ENCODE measurements at regions not wholly inside any gene's neighbourhood (a gene's known extent, or its start where the extent isn't known, plus 50 kb on each side); places are given as distances from the start of the nearest gene placed in this dataset.

GRCh38 chr2:64751286-64752260 is 97.9 kb upstream of the SERTAD2 start (continued):
- TF ChIP-seq NR3C1 (CRISPR knock-in tag; conservative IDR thresholded peaks at IDR 0.05; ENCODE audit: low read depth): no peak
- no peak for TF ChIP-seq ZNF232 (CRISPR knock-in tag; IDR thresholded peaks at IDR 0.05)
- no peak for TF ChIP-seq ZNF416 (CRISPR knock-in tag; IDR thresholded peaks at IDR 0.05)
- peak; percentile 92 for TF ChIP-seq NFYB (CRISPR knock-in tag; conservative IDR thresholded peaks at IDR 0.05; ENCODE audit: low read depth)
- TF ChIP-seq ATF1 (CRISPR knock-in tag; IDR thresholded peaks at IDR 0.05): no peak
- no peak for TF ChIP-seq RORB (CRISPR knock-in tag; IDR thresholded peaks at IDR 0.05)

GRCh38 chr2:64753399-64753798 is 99.7 kb upstream of the SERTAD2 start:
- no peak for DNase-seq (ENCODE audit: low spot score)
- peaks cover 15% of the 10 kb centered on the region for H3K4me1 Mint-ChIP-seq
- peaks cover 12% of the 10 kb centered on the region for H3K9me3 Mint-ChIP-seq
- peaks cover 23% of the 10 kb centered on the region for H3K27me3 Mint-ChIP-seq (ENCODE audit: low read depth)
- ChIA-PET POLR2A (no interaction called here), CTCF (no interaction called here)
- 0 out of 2 replicates have a peak, but pooled peaks cover 4% of the 10 kb centered on the region for H3K36me3 Mint-ChIP-seq
- no peak overlapping the region for H3K4me3 Mint-ChIP-seq
- no peak for ATAC-seq
- no peak overlapping the region for H3K27ac Mint-ChIP-seq
- TF ChIP-seq SMAD4 (CRISPR knock-in tag; IDR thresholded peaks at IDR 0.05): no peak
- no peak for TF ChIP-seq ERG (CRISPR knock-in tag; IDR thresholded peaks at IDR 0.05)
- TF ChIP-seq USF1 (CRISPR knock-in tag; IDR thresholded peaks at IDR 0.05): no peak
- no peak for TF ChIP-seq ZNF232 (CRISPR knock-in tag; IDR thresholded peaks at IDR 0.05)
- no peak for TF ChIP-seq ATF1 (CRISPR knock-in tag; IDR thresholded peaks at IDR 0.05)

GRCh38 chr2:64754570-64754969 is 100.9 kb upstream of the SERTAD2 start:
- DNase-seq (ENCODE audit: low spot score) (no peak), ATAC-seq (no peak)
- Mint-ChIP-seq H3K36me3 (0 out of 2 replicates have a peak, but pooled peaks cover 4% of the 10 kb centered on the region), H3K9me3 (peaks cover 12% of the 10 kb centered on the region), H3K4me3 (no peak overlapping the region), H3K27me3 (ENCODE audit: low read depth) (peaks cover 14% of the 10 kb centered on the region), H3K27ac (no peak overlapping the region), H3K4me1 (peaks cover 11% of the 10 kb centered on the region)
- ChIA-PET POLR2A (no interaction called here), CTCF (no interaction called here)
- TF ChIP-seq PRDM15 (CRISPR knock-in tag; IDR thresholded peaks at IDR 0.05) (no peak), TEAD1 (CRISPR knock-in tag; IDR thresholded peaks at IDR 0.05) (no peak), NR2C2 (CRISPR knock-in tag; IDR thresholded peaks at IDR 0.05) (no peak), CREM (CRISPR knock-in tag; IDR thresholded peaks at IDR 0.05) (no peak), ARID4B (CRISPR knock-in tag; IDR thresholded peaks at IDR 0.05; ENCODE audit: borderline replicate concordance) (no peak), IRF2 (CRISPR knock-in tag; IDR thresholded peaks at IDR 0.05; ENCODE audit: borderline replicate concordance, low read depth) (no peak), CREB1 (CRISPR knock-in tag; IDR thresholded peaks at IDR 0.05) (no peak), ZNF512 (CRISPR knock-in tag; IDR thresholded peaks at IDR 0.05; ENCODE audit: borderline replicate concordance) (no peak), MXD4 (CRISPR knock-in tag; IDR thresholded peaks at IDR 0.05; ENCODE audit: borderline replicate concordance) (no peak)

Measured in WTC11 (cell line).